GOT3 (cell line): ENCODE measurements at regions not wholly inside any gene's neighbourhood (a gene's known extent, or its start where the extent isn't known, plus 50 kb on each side); places are given as distances from the start of the nearest gene placed in this dataset.

ENCODE experiments used
- DNase-seq: peaks from one replicate; lab custom pipeline; 2025; ENCODE audit warnings: mixed read lengths; lab: John Stamatoyannopoulos, UW

DNA sequence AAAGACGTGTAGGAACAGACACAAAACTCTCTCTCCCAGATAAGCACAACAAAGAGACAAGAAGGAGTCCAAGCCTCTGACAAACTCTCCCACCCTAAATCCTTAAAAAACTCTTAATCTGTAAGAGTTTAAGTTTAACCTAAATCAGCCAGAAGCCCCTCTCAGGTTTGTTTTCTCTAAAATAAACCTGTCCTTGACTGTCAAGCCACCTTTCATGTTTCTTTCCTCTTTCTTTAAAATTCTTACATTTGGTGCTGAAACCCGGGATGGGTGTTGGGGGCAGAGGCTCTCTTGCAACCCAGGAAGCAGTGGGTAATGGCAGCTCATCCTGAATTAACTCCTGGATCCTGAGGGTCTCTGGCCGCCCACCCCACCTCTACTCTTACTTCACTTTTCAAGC, 107.8 kb upstream of the TENT5D start:
- DNase-seq = no peak

DNA sequence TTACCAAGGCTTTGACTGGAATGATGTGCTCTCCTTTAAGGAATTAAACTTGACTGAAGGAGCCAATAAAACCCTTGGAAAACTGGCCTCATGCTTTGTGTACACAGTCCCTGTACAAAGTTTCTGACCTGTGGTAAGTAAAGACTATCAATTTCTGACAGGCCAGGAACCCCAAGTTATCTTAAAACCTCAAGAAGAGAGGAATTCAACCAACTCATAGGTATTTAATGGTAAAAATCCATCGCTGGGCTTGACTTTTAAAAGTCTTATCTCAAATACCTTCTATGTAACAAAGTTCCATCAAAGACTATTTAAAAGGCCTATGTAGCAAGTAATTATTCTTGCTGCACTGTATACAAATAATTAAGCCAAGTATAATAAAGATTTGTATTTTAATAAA, 103.7 kb upstream of the TENT5D start:
- DNase-seq = no peak

DNA sequence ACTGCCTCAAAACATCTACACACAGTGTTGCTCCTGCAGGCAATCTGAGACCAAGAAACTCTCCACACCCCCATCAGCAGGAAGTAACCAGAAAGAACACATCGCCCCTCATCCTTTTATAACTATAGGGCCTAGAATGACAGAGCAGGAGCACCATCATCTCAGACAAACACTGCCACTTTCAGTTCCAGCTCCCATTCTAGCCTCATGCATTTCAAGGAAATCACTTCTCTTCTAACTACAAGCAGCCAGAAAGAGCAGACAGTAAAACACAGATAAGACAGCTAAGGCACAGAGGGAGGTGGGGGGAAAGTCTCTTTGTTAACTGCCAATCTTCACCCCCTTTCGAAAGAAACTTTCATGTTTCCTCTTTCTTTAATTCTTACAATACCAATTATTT, 102.6 kb upstream of the TENT5D start:
- no peak for DNase-seq

DNA sequence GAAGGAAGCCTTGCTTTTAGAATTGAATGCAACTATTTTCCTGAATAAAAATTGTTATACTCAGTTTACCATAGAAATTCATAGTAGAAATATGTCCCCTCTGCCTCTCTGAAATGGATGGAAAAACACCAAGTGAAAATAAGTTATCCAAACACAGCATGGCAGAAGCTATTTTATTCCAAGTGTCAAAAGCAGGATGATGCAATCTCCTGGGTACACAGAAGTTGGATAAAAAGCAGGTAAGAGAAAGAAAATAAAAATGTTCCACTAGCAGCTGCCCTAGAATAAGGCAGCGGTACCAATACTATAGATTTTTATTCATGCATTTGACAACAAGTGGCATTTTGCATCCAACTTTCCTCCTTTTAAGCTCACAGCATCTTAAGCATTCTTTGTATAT, 89.0 kb upstream of the TENT5D start:
- DNase-seq = no peak

DNA sequence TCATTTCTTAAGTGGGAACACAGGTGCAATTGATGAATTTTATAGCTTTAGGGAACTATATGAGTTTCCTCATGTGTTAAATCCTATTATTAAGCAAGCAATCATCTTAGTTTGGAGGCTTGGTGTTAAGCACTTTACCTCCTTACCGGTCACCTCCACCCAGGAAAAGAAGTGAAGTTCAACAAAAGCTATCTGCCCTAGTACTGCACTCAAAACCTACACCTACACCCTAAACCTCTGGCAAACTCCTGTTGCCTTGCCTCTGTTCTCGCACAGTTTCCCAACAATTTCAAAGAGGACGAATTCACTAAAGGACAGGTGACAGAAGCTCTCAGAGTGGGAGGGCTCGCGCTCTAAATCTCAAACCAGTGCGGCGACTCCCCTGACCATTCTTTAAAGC, 85.7 kb upstream of the TENT5D start:
- no peak for DNase-seq

DNA sequence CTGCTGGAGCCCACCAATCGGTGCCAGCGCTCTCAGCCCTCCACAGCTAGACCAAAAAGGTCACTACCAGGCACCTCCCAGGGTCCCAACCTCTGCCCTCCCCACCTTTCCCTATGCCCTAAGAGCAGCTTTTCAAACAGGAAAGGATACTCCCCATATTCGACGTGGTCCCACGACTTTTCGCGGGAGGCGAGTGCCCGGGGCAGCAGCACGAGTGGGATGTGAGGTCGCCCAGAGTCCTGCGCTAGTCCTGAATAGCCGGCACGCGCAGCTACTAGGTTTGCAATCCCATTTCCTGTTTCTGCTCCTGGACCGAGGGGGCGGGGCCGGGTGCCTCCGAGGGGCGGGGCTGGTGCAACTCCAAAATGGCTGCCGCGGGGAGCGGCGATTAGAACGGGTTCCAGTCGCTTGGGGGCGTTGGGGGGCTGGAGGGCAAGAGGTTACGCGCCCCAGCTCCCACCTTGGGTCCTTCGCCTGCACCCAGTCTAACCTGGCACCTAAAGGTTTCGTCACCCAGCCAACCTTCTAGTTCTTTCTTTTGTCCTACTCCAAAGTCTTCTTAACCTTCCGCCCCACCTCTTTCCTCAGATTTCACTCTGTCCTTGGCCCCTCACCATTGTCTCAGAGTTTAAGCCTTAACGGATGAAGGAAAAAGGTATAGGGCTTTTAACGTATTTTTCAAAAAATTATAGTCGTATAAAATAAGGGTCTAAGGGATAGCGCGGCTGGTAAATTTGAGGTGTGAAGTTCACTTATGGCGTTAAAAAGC, 85.0 kb upstream of the TENT5D start:
- DNase-seq = peak; percentile 3

DNA sequence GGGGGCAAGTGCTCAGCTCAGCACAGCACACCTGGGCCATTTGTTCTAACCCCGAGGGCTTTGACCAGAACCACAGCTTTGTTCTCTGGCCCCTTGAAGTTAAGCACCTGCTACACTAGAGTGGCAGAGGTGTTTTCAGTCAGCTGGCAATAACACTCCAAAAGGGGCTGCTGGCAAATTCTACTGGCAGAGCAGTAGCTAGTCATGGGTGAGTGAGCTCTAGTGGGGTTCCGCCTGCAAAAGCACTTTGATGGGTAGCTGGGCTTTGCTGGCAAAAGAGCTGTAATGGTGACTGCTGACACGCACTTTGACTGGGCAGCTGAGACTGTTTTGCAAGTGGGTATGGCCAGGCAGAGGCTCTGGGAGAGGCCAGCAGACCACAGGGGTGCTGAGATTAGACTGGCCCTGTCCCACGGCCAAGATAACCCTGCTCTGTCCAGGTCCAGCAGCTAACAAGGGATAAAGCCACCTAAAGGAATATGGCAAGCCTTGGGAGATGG, 65.2 kb upstream of the TENT5D start:
- DNase-seq = no peak
